ENCODE measurements at regions not wholly inside any gene's neighbourhood (a gene's known extent, or its start where the extent isn't known, plus 50 kb on each side); places are given as distances from the start of the nearest gene placed in this dataset.
A peak's percentile ranks its signal among the peaks of the same experiment; 100 is the strongest.

DNA sequence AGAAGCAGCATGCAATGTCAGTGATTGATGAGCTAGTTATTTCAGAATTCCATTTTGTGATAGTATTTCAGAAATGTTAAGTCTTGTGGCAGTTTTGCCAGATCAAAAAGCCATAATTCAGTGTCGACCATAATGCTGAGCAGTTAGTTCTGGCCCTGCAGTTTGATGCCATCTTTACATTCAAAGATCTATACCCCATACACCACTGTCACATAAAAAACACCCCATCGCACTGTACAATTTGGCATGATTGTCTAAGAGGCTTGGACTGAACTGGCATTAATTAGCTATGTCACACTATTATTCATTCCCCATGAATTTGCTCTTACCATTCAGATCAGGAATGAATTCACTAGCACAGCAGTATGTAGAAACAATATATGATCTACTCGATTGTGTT is 127.7 kb upstream of the EPHA3 start:
- DNase-seq (ENCODE audit: extremely low read depth, low read depth): no peak
- TF ChIP-seq, protein P1, sequence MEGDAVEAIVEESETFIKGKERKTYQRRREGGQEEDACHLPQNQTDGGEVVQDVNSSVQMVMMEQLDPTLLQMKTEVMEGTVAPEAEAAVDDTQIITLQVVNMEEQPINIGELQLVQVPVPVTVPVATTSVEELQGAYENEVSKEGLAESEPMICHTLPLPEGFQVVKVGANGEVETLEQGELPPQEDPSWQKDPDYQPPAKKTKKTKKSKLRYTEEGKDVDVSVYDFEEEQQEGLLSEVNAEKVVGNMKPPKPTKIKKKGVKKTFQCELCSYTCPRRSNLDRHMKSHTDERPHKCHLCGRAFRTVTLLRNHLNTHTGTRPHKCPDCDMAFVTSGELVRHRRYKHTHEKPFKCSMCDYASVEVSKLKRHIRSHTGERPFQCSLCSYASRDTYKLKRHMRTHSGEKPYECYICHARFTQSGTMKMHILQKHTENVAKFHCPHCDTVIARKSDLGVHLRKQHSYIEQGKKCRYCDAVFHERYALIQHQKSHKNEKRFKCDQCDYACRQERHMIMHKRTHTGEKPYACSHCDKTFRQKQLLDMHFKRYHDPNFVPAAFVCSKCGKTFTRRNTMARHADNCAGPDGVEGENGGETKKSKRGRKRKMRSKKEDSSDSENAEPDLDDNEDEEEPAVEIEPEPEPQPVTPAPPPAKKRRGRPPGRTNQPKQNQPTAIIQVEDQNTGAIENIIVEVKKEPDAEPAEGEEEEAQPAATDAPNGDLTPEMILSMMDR (IDR thresholded peaks at IDR 0.05; ENCODE audit: low read depth, low read length): no peak

DNA sequence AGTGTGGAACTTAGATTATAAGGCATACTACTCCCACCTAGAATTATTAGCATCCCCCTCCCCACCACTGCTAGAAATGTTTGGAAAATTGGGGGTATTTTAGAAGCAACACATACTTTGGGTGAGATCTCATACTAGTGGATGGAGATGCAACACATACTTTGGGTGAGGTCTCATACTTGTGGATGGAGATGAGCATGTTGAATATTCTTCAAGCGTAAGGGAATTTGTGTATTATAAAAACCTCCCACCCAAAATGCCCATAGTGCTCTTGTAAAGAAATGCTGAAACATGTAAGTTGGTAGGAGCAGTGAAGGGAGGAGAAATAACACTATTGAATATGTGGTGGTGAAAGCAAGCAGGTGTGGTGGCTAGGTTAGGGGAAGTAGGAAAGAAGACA is 124.0 kb upstream of the EPHA3 start:
- TF ChIP-seq, protein P1 (IDR thresholded peaks at IDR 0.05; ENCODE audit: low read depth, low read length): no peak
- DNase-seq (ENCODE audit: extremely low read depth, low read depth): no peak

DNA sequence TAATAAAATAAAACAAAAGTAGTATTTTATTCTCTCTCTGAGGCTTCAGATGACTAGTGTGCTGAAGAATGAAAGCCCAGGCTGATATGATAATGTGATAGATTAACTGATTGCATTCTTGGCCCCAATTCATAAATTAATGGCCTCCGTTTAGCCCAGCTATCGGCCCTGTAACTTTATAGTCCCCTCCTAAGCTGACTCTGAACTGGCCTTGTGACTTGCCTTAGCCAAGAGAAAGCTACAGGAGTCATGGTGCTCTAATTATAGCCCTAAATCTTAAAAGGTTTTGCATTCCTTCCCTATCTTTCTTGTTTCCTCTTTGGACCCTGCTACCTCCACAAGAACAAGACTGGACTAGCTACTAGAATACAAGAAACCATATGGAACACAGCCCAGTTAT is 123.2 kb upstream of the EPHA3 start:
- DNase-seq (ENCODE audit: extremely low read depth, low read depth): no peak
- TF ChIP-seq, protein P1 (IDR thresholded peaks at IDR 0.05; ENCODE audit: low read depth, low read length): no peak

DNA sequence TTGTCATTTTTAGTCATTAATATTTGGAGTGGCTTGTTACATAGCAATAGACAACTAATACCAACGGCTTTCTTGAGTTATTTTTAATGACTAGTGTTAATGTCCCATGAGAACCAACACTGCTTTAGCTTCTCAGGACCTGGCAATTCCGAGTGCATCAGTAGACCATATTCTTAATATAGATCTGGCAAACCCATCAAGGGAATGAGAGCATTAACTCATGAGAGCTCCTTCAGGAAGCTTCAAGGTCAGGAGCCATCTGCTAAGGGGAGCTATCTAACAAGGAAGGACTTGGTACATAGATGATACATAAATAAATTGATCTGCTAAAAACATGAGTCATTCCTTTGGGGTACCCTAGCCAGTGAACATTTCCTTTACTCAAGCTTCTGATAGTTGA is 122.6 kb upstream of the EPHA3 start:
- TF ChIP-seq, protein P1 (IDR thresholded peaks at IDR 0.05; ENCODE audit: low read depth, low read length): no peak
- DNase-seq (ENCODE audit: extremely low read depth, low read depth): no peak

DNA sequence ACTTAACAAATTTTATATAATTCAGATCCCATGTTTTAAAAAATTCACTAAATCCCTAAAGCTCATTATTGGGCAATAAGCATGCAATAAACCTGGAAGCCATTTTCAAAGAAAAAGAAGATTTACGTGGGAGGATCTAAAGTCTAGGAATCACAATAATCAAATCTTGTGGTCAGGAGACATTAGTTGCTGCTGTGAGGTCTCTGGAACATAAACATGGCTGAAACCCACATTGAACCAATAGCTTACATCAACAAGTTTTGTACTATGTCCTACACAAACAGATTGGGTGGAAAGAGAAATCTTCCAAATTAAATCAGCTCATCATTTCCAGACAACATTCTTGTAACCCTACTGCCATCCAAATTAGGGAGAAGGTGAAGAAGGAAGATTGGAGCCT is 121.9 kb upstream of the EPHA3 start:
- TF ChIP-seq, protein P1 (IDR thresholded peaks at IDR 0.05; ENCODE audit: low read depth, low read length): no peak
- peak; percentile 12 for DNase-seq (ENCODE audit: extremely low read depth, low read depth)

DNA sequence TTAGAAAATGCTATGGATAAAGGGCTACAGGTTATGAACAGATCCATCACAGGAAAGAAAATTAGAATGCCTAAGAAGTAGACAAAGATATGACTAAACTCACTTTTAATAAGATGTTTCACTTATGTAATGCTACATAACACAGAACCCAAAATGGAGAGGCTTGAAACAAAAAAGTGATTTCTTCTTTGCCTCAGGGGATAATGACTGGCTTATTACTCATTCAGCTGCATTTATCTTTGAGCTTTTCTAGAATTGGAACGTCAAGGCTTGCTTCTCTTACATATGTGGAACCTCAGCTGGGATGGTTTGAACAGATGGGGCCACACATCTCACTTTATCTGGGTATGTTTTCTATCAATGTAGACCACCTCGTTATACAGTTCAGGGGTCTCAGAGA is 120.6 kb upstream of the EPHA3 start:
- peak; percentile 31 for DNase-seq (ENCODE audit: extremely low read depth, low read depth)
- TF ChIP-seq, protein P1 (IDR thresholded peaks at IDR 0.05; ENCODE audit: low read depth, low read length): no peak

DNA sequence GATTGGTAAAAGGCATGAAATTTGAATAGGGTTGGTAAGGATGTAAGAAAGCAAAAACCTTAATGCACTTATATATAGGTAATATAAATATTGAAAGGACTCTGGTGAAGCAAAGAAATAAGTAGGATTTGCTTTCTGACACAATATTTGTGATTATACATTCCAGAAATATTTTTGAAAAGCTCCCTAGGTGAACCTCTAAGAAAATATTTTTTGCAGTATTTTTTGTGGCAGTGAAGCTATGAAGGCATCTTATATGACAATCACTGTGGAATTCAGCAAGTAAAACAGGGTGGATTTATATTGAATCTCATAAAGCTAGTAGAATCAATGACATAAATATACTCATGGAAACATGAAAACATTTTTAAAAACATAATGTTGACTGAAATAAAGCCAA is 119.6 kb upstream of the EPHA3 start:
- TF ChIP-seq, protein P1 (IDR thresholded peaks at IDR 0.05; ENCODE audit: low read depth, low read length): no peak
- no peak for DNase-seq (ENCODE audit: extremely low read depth, low read depth)

Data from AG09319 (cell line).